Hematopoietic multipotent progenitor cell treated with erythropoietin and hydrocortisone succinate and interleukin-3 and kit ligand, for 4 days (in vitro differentiated cells): ENCODE measurements at regions not wholly inside any gene's neighbourhood (a gene's known extent, or its start where the extent isn't known, plus 50 kb on each side); places are given as distances from the start of the nearest gene placed in this dataset.
A peak's percentile ranks its signal among the peaks of the same experiment; 100 is the strongest.
"Not testable (repeated sequence)": the region's sequence is repeated elsewhere in the genome, so short reads cannot be mapped to it uniquely, and the experiment has no call there.

Experiments used
- DNase-seq: peaks from one replicate; pipeline ENCODE4 v3.0.0-alpha.2; 2015

GRCh38 chr12:31162896-31163560 lies 89.4 kb downstream of the DDX11 start:
- not testable (repeated sequence) for DNase-seq

GRCh38 chr12:31174293-31174692 lies 100.6 kb downstream of the DDX11 start:
- not testable (repeated sequence) for DNase-seq

GRCh38 chr12:31177514-31177913 lies 103.9 kb downstream of the DDX11 start:
- not testable (repeated sequence) for DNase-seq

GRCh38 chr12:31178875-31179274 lies 105.2 kb downstream of the DDX11 start:
- peak; percentile 11 for DNase-seq

- DNase-seq: not testable (repeated sequence)
These were observed 106.1 kb downstream of the DDX11 start for GRCh38 chr12:31179627-31180237.

GRCh38 chr12:31182571-31182970 lies 108.9 kb downstream of the DDX11 start:
- DNase-seq: not testable (repeated sequence)

- not testable (repeated sequence) for DNase-seq
These were observed 109.4 kb downstream of the DDX11 start for GRCh38 chr12:31183107-31183506.

- DNase-seq: not testable (repeated sequence)
These were observed 110.2 kb downstream of the DDX11 start for GRCh38 chr12:31183899-31184298.

GRCh38 chr12:31184667-31185066 lies 111.0 kb downstream of the DDX11 start:
- not testable (repeated sequence) for DNase-seq

GRCh38 chr12:31192689-31193088 lies 119.0 kb downstream of the DDX11 start:
- not testable (repeated sequence) for DNase-seq

GRCh38 chr12:31195620-31196019 lies 122.0 kb downstream of the DDX11 start:
- DNase-seq: peak; percentile 57

- not testable (repeated sequence) for DNase-seq
These were observed 125.8 kb downstream of the DDX11 start for GRCh38 chr12:31199476-31199875.

GRCh38 chr12:31201382-31201781 lies 124.6 kb downstream of the SINHCAF start:
- peak; percentile 18 for DNase-seq

- no peak for DNase-seq
These were observed 122.7 kb downstream of the SINHCAF start for GRCh38 chr12:31203261-31203660.

GRCh38 chr12:31205054-31205453 lies 120.9 kb downstream of the SINHCAF start:
- no peak for DNase-seq

GRCh38 chr12:31206038-31206670 lies 119.8 kb downstream of the SINHCAF start:
- no peak for DNase-seq

GRCh38 chr12:31207799-31208465 lies 118.0 kb downstream of the SINHCAF start:
- DNase-seq: no peak

GRCh38 chr12:31210104-31210503 lies 115.8 kb downstream of the SINHCAF start:
- DNase-seq: no peak

GRCh38 chr12:31210541-31210940 lies 115.4 kb downstream of the SINHCAF start:
- DNase-seq: no peak

- no peak for DNase-seq
These were observed 111.1 kb downstream of the SINHCAF start for GRCh38 chr12:31214626-31215517.

GRCh38 chr12:31215518-31216232 lies 110.3 kb downstream of the SINHCAF start:
- DNase-seq: no peak

- no peak for DNase-seq
These were observed 109.5 kb downstream of the SINHCAF start for GRCh38 chr12:31216479-31216878.
